ENCODE measurements at regions not wholly inside any gene's neighbourhood (a gene's known extent, or its start where the extent isn't known, plus 50 kb on each side); places are given as distances from the start of the nearest gene placed in this dataset.
"Not testable (repeated sequence)": the region's sequence is repeated elsewhere in the genome, so short reads cannot be mapped to it uniquely, and the experiment has no call there.

DNA sequence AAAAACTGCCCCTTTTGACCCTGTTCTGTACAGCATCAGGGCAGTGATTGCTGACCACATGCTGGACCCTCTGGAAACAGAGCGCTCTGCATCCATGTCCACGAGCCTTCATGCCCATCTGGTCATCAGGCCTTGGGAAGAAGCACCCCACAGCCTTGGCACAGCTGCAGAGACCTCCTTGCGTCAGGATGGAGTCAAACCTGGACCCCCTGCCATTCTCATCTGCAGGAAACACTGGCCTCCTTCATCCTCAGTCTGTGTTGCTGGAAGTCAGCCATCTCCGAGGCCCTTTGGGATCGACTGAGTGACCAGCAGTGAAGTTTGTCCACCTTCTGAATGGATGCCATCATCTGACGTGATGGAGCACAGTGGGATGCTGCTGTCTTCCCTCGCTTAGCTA is 2138.3 kb upstream of the DEFB115 start:
- no peak for DNase-seq (ENCODE audit: low read depth in 4 of 4, low spot score in 2 of 4)

DNA sequence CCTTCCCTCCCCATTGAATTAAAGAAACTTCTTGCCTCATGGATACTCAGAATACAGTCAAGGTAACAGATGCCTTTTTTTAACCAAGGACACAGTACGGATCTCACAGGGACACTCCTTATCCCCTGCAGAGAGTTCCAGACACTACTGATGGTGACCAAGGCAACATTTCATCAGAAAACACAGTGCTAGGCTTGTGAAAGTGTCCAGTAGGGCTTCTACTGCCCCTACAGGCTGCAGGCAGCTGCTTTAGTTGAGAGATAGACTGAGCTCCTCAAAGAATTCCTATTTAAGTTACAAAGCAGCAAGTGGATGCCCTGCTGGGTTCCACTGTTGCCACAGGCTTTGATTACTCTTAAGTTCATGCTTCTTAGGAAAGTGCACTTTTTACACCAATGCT is 2137.8 kb upstream of the DEFB115 start:
- DNase-seq (ENCODE audit: low read depth in 4 of 4, low spot score in 2 of 4): not testable (repeated sequence)

DNA sequence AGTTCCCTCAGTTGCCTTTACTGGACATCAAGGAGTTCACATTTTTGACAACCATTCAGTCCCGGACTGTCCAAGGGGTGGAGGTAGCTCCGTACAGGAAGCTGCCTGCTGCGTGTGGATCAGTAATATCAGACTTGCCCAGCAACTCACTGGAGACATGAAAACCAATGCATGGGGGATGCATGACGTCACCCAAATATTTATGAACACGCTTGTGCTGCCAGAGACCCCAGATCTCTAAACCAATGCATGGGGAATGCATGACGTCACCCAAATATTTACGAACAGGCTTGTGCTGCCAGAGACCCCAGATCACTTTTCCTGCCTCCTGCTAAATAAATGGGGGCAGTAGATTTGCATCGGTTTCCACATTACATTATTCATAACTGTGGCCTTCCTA is 2137.4 kb upstream of the DEFB115 start:
- DNase-seq (ENCODE audit: low read depth in 4 of 4, low spot score in 2 of 4): not testable (repeated sequence)

DNA sequence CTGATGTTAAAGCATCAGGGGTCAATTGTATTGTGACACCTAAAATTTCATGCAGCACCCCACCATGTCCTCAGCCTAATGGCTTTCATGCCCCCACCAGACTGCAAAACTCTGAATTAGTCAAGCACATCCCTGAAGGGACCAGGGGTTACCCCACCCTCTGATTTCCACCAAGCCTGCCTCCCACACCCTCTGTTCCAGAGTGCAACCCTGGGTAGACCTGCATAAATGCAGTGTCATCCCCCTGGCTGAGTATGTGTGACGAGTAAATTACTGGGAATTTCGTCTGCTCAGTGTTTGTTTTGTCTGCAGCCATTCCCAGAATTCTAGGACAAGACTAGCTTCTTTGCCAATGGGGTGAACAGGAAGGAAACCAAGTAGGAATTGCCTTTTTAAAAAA is 2136.9 kb upstream of the DEFB115 start:
- DNase-seq (ENCODE audit: low read depth in 4 of 4, low spot score in 2 of 4): not testable (repeated sequence)

DNA sequence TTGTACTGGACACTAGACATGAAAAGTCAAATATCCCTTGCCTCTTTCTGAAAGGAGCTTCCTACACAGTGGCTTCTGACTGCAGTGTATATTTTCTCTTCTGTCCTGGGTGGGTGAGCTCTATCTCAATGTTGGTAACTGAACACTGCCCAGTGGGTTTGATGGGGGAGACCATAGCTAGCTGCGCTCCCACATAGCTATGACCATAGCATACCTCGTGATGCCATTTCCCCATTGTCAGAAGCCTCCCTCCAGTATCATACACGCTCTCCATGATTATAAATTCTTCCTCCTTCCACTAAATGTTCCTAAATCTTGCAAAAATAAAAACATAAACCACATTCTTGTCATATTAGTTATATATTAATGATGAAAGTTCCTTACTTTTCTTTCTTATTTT is 2134.7 kb upstream of the DEFB115 start:
- not testable (repeated sequence) for DNase-seq (ENCODE audit: low read depth in 4 of 4, low spot score in 2 of 4)

DNA sequence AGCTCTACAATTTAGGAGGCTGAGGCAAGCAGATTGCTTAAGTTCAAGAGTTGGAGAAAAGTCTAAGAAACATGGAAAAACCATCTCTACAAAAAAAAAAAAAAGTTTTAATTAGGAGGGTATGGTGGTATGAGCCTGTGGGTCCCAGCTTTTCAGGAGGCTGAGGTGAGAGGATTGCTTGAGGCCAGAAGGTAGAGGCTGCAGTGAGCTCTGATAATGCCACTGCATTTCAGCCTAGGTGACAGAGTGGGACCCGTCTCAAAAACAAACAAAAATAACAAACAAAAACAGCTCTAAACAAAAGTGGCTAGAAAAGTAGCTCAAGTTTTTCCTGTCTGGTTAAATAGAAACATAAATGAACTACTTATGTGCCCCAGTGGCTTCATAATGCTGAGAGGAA is 2133.6 kb upstream of the DEFB115 start:
- DNase-seq (ENCODE audit: low read depth in 4 of 4, low spot score in 2 of 4): no peak
